CD4-positive, alpha-beta memory T cell (primary cell): ENCODE measurements at regions not wholly inside any gene's neighbourhood (a gene's known extent, or its start where the extent isn't known, plus 50 kb on each side); places are given as distances from the start of the nearest gene placed in this dataset.
A peak's percentile ranks its signal among the peaks of the same experiment; 100 is the strongest.
"Not testable (repeated sequence)": the region's sequence is repeated elsewhere in the genome, so short reads cannot be mapped to it uniquely, and the experiment has no call there.

ENCODE experiments used
- CTCF ChIA-PET: fragments of 350-600 bp; sonication (Branson Sonifier 250); formaldehyde crosslinking; loops from one replicate; lab custom pipeline; 2021; ENCODE audit warnings: inconsistent platforms; ENCODE audit not compliant: partially characterized antibody; lab: Charles Lee
- POLR2A ChIA-PET: fragments of 350-600 bp; sonication (Branson Sonifier 250); formaldehyde crosslinking; loops from one replicate; lab custom pipeline; 2021; ENCODE audit not compliant: partially characterized antibody; lab: Charles Lee
- DNase-seq, 5 donors: peaks; one replicate each; pipeline versions ENCODE4 v3.0.0 to v3.0.0-alpha.2; 2020 to 2022; ENCODE audit warnings: mixed read lengths in 1 of 5
- H3K27ac ChIP-seq: one replicate; pipeline ENCODE4 v1.7.0; 2013; ENCODE audit warnings: low read depth, low read length
- H3K27me3 ChIP-seq: 2 replicates; pipeline ENCODE4 v1.7.0; 2013; ENCODE audit warnings: mild to moderate bottlenecking, low read length, moderate library complexity; ENCODE audit not compliant: insufficient read depth
- H3K36me3 ChIP-seq: 2 replicates; pipeline ENCODE4 v1.7.0; 2013; ENCODE audit warnings: mild to moderate bottlenecking, low read length, moderate library complexity; ENCODE audit not compliant: insufficient read depth
- H3K4me1 ChIP-seq: 2 replicates; pipeline ENCODE4 v1.7.0; 2013; ENCODE audit warnings: mild to moderate bottlenecking, low read length, moderate library complexity; ENCODE audit not compliant: insufficient read depth
- H3K4me3 ChIP-seq, 2 donors: one replicate each; pipeline ENCODE4 v1.7.0; 2013; ENCODE audit warnings: low read length in 2 of 2, mild to moderate bottlenecking in 1 of 2
- H3K9me3 ChIP-seq, 2 donors: one replicate each; pipeline ENCODE4 v1.7.0; 2013; ENCODE audit warnings: low read length in 2 of 2, control low read depth in 1 of 2; ENCODE audit not compliant: control insufficient read depth in 1 of 2
- H3K27ac Mint-ChIP-seq, 7 donors: one replicate each; pipeline ENCODE4 v1.8.0; 2020 to 2021; ENCODE audit warnings: mixed read lengths in 7 of 7, mild to moderate bottlenecking in 6 of 7, inconsistent platforms in 3 of 7, moderate library complexity in 3 of 7
- H3K27me3 Mint-ChIP-seq, 2 donors: one replicate each; pipeline ENCODE4 v1.8.0; 2020 to 2021; ENCODE audit warnings: mixed read lengths in 2 of 2
- H3K36me3 Mint-ChIP-seq, 2 donors: one replicate each; pipeline ENCODE4 v1.8.0; 2020 to 2021; ENCODE audit warnings: mixed read lengths in 2 of 2, inconsistent platforms in 1 of 2, mild to moderate bottlenecking in 1 of 2
- H3K4me1 Mint-ChIP-seq, 4 donors: one replicate each; pipeline ENCODE4 v1.8.0; 2020 to 2021; ENCODE audit warnings: mixed read lengths in 4 of 4, mild to moderate bottlenecking in 1 of 4
- H3K4me3 Mint-ChIP-seq, 8 donors: one replicate each; pipeline ENCODE4 v1.8.0; 2020 to 2021; ENCODE audit warnings: mixed read lengths in 8 of 8, mild to moderate bottlenecking in 7 of 8, moderate library complexity in 6 of 8, inconsistent platforms in 3 of 8
- H3K9me3 Mint-ChIP-seq, 8 donors: one replicate each; pipeline ENCODE4 v1.8.0; 2020 to 2021; ENCODE audit warnings: mixed read lengths in 8 of 8, mild to moderate bottlenecking in 5 of 8, inconsistent platforms in 3 of 8, moderate library complexity in 1 of 8
- intact Hi-C: fragments of 100-400 bp; cut with micrococcal nuclease; formaldehyde crosslinking; loops from one replicate; pipeline ENCODE4 v1.15.1; 2023

DNA sequence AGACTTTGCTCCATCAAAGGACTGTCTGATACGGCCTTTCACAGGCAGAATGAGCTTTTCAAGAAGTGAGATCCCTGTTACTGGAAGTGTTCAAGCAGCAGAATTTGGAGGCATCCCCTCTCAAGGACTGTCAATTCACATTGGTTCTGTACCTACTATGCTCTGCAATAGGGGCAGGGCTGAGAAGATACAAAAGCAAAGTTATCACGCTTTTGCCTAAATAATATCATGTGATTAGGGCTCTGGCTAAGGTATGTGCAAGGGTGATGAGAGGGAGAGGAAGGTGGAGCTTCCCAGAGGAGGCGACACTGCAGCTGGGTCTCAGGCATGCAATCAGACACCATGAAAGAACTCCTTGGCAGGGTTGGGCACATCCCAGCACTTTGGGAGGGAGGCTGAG lies 80.2 kb upstream of the PIM1 start:
- H3K27ac ChIP-seq, result no peak overlapping the region
- DNase-seq, result no peak
- intact Hi-C loops, result no loop called here
- no peaks in the 10 kb centered on the region for H3K36me3 ChIP-seq
- no peak overlapping the region for H3K4me3 ChIP-seq
- H3K27me3 Mint-ChIP-seq, result no peaks in the 10 kb centered on the region
- H3K27ac Mint-ChIP-seq, result no peak overlapping the region
- ChIA-PET CTCF (no interaction called here), POLR2A (interaction anchor here (0.6 kb wide), 1 partner anchor 132 kb away, joined by 3 read pairs; no protein-coding TSS in a partner anchor)
- H3K9me3 Mint-ChIP-seq, result no peaks in the 10 kb centered on the region
- no peaks in the 10 kb centered on the region for H3K9me3 ChIP-seq
- no peaks in the 10 kb centered on the region for H3K36me3 Mint-ChIP-seq
- peaks cover 4% of the 10 kb centered on the region for H3K4me1 ChIP-seq
- H3K4me1 Mint-ChIP-seq, result peaks cover 4 to 13% (median 9%) of the 10 kb centered on the region in 4 donors
- H3K4me3 Mint-ChIP-seq, result no peak overlapping the region
- H3K27me3 ChIP-seq, result no peaks in the 10 kb centered on the region

DNA sequence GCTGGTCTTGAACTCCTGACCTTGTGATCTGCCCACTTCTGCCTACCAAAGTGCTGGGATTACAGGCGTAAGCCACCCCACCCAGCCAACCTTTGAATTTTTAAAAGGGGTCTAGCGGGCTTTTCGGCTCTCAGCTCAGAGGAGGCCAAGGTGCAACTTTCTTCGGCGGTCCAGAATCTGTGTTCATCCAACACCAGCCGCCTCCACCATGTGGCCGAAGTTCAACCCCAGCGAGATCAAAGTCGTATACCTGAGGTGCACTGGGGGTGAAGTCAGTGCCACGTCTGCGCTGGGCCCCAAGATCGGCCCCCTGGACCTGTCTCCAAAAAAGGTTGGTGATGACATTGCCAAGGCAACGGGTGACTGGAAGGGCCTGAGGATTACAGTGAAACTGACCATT lies 78.8 kb upstream of the PIM1 start:
- peaks cover 4 to 19% (median 10%) of the 10 kb centered on the region in 4 donors for H3K4me1 Mint-ChIP-seq
- H3K9me3 Mint-ChIP-seq, H3K4me3 Mint-ChIP-seq, H3K4me1 ChIP-seq, H3K36me3 Mint-ChIP-seq, H3K4me3 ChIP-seq, H3K27me3 Mint-ChIP-seq, intact Hi-C loops, CTCF ChIA-PET, H3K27me3 ChIP-seq, H3K9me3 ChIP-seq, H3K36me3 ChIP-seq, H3K27ac ChIP-seq, DNase-seq, POLR2A ChIA-PET: not testable (repeated sequence)
- H3K27ac Mint-ChIP-seq, result peak overlapping the region in 1 of 7 donors; percentile 42

DNA sequence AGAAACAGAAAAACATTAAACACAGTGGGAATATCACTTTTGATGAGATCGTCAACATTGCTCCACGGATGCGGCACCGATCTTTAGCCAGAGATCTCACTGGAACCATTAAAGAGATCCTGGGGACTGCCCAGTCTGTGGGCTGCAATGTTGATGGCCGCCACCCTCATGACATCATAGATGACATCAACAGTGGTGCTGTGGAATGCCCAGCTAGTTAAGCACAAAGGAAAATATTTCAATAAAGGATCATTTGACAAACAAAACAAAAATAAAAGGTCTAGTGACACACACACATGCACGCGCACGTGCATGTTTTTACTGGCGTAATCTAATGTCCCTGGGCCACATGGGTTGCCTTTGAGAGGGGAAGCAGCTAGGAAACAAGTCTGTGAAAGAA lies 78.4 kb upstream of the PIM1 start:
- intact Hi-C loops, H3K27me3 ChIP-seq, H3K4me3 Mint-ChIP-seq: not testable (repeated sequence)

GRCh38 chr6:37092923-37093727 lies 76.8 kb upstream of the PIM1 start:
- CTCF ChIA-PET, result no interaction called here
- no peaks in the 10 kb centered on the region for H3K27me3 Mint-ChIP-seq
- H3K27ac ChIP-seq, result no peak overlapping the region
- peak overlapping the region in 1 of 8 donors; percentile 12 for H3K4me3 Mint-ChIP-seq
- H3K27me3 ChIP-seq, result no peaks in the 10 kb centered on the region
- H3K4me1 Mint-ChIP-seq, result peaks cover 5 to 19% (median 12%) of the 10 kb centered on the region in 4 donors
- intact Hi-C loops, result no loop called here
- H3K9me3 ChIP-seq, result no peaks in the 10 kb centered on the region
- H3K4me1 ChIP-seq, result peaks cover 4% of the 10 kb centered on the region
- no peaks in the 10 kb centered on the region for H3K9me3 Mint-ChIP-seq
- peak overlapping the region in 3 of 7 donors; percentile 27 to 35 (median 30) for H3K27ac Mint-ChIP-seq
- no peak for DNase-seq
- H3K4me3 ChIP-seq, result no peak overlapping the region
- no peaks in the 10 kb centered on the region for H3K36me3 ChIP-seq
- POLR2A ChIA-PET, result no interaction called here
- no peaks in the 10 kb centered on the region for H3K36me3 Mint-ChIP-seq

More for the DNA sequence above, 78.4 kb upstream of the PIM1 start:
- POLR2A ChIA-PET, H3K9me3 ChIP-seq, H3K27me3 Mint-ChIP-seq, H3K4me3 ChIP-seq, DNase-seq, H3K27ac ChIP-seq, H3K9me3 Mint-ChIP-seq, CTCF ChIA-PET, H3K4me1 ChIP-seq, H3K36me3 ChIP-seq, H3K36me3 Mint-ChIP-seq: not testable (repeated sequence)
- peak overlapping the region in 1 of 7 donors; percentile 42 for H3K27ac Mint-ChIP-seq
- peaks cover 5 to 19% (median 12%) of the 10 kb centered on the region in 4 donors for H3K4me1 Mint-ChIP-seq

DNA sequence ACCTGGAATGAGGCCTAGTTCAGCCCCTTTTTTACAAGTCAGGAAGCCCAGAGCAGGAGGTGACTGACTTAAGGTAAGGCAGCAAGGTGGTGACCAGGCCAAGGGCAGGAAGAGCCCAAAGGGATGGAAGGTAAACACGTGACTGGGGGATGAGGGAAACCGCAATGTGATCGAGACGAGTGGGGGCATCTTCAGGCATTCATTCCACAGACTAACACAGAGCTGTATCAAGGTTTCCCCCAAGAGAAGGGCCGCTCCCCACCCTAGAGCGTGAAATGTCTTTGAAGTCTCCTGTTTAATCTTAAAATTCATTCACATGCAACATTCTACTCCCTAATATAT lies 76.3 kb upstream of the PIM1 start:
- no peak for DNase-seq
- no peak overlapping the region for H3K4me3 Mint-ChIP-seq

GRCh38 chr6:37095997-37096396 lies 74.0 kb upstream of the PIM1 start:
- DNase-seq, result no peak
- H3K4me3 Mint-ChIP-seq, result no peak overlapping the region
- H3K36me3 ChIP-seq, result no peaks in the 10 kb centered on the region
- POLR2A ChIA-PET, result interaction anchor here (0.6 to 1.1 kb wide), 2 partner anchors 15 to 58 kb away, joined by 3 to 4 read pairs; no protein-coding TSS in a partner anchor
- no peaks in the 10 kb centered on the region for H3K9me3 ChIP-seq
- no peaks in the 10 kb centered on the region for H3K36me3 Mint-ChIP-seq
- peaks cover 5 to 20% (median 14%) of the 10 kb centered on the region in 4 donors for H3K4me1 Mint-ChIP-seq
- intact Hi-C loops, result no loop called here
- peaks cover 4% of the 10 kb centered on the region for H3K4me1 ChIP-seq
- no peak overlapping the region for H3K27ac ChIP-seq
- H3K27me3 Mint-ChIP-seq, result no peaks in the 10 kb centered on the region
- H3K4me3 ChIP-seq, result no peak overlapping the region
- H3K9me3 Mint-ChIP-seq, result no peaks in the 10 kb centered on the region
- CTCF ChIA-PET, result interaction anchor here (0.5 to 1.8 kb wide), 4 partner anchors 25 to 587 kb away, joined by 3 to 8 read pairs (median 5); no protein-coding TSS in a partner anchor
- peak overlapping the region in 3 of 7 donors; percentile 12 to 48 (median 19) for H3K27ac Mint-ChIP-seq
- no peaks in the 10 kb centered on the region for H3K27me3 ChIP-seq

More for the DNA sequence above, 76.3 kb upstream of the PIM1 start:
- H3K27me3 ChIP-seq, result no peaks in the 10 kb centered on the region
- ChIA-PET POLR2A (no interaction called here), CTCF (no interaction called here)
- no peak overlapping the region for H3K4me3 ChIP-seq
- no peaks in the 10 kb centered on the region for H3K27me3 Mint-ChIP-seq
- peak overlapping the region in 1 of 7 donors; percentile 30 for H3K27ac Mint-ChIP-seq
- H3K36me3 ChIP-seq, result no peaks in the 10 kb centered on the region
- H3K4me1 ChIP-seq, result peaks cover 4% of the 10 kb centered on the region
- H3K36me3 Mint-ChIP-seq, result no peaks in the 10 kb centered on the region
- H3K9me3 ChIP-seq, result no peaks in the 10 kb centered on the region
- H3K27ac ChIP-seq, result no peak overlapping the region
- no peaks in the 10 kb centered on the region for H3K9me3 Mint-ChIP-seq
- intact Hi-C loops, result no loop called here
- H3K4me1 Mint-ChIP-seq, result peaks cover 5 to 19% (median 12%) of the 10 kb centered on the region in 4 donors

GRCh38 chr6:37097335-37097734 lies 72.6 kb upstream of the PIM1 start:
- intact Hi-C loops, result no loop called here
- ChIA-PET POLR2A (no interaction called here), CTCF (interaction anchor here (1.3 kb wide), 1 partner anchor 113 kb away, joined by 3 read pairs; no protein-coding TSS in a partner anchor)
- Mint-ChIP-seq H3K27me3 (no peaks in the 10 kb centered on the region), H3K27ac (no peak overlapping the region), H3K4me3 (no peak overlapping the region), H3K36me3 (no peaks in the 10 kb centered on the region), H3K9me3 (no peaks in the 10 kb centered on the region), H3K4me1 (peaks cover 11 to 30% (median 21%) of the 10 kb centered on the region in 4 donors)
- Histone ChIP-seq H3K27me3 (no peaks in the 10 kb centered on the region), H3K36me3 (no peaks in the 10 kb centered on the region), H3K4me3 (no peak overlapping the region), H3K9me3 (no peaks in the 10 kb centered on the region), H3K27ac (no peak overlapping the region), H3K4me1 (peaks cover 11% of the 10 kb centered on the region)
- no peak for DNase-seq
